Vagina (tissue), 2 donors: ENCODE measurements at regions not wholly inside any gene's neighbourhood (a gene's known extent, or its start where the extent isn't known, plus 50 kb on each side); places are given as distances from the start of the nearest gene placed in this dataset.

Source experiments
- DNase-seq, 2 donors: peaks; one replicate each; pipeline ENCODE4 v3.0.0-alpha.2; 2017; ENCODE audit errors: extremely low spot score in 2 of 2
- H3K27ac ChIP-seq: fragments of 200-600 bp; sonication (generic); one replicate; pipeline ENCODE4 v1.5.1; 2019
- H3K27me3 ChIP-seq: fragments of 200-600 bp; sonication (generic); one replicate; pipeline ENCODE4 v1.5.1; 2019
- H3K36me3 ChIP-seq, 2 donors: fragments of 200-600 bp; sonication (generic); one replicate each; pipeline ENCODE4 v1.5.1; 2017 to 2019
- H3K4me1 ChIP-seq: fragments of 200-600 bp; sonication (generic); one replicate; pipeline ENCODE4 v1.5.1; 2019
- H3K4me3 ChIP-seq, 2 donors: fragments of 200-600 bp; sonication (generic); 1 replicate in 1 of 2; 2 replicates in 1 of 2; pipeline ENCODE4 v1.5.1; 2016 to 2019
- H3K9me3 ChIP-seq: fragments of 200-600 bp; sonication (generic); one replicate; pipeline ENCODE4 v1.5.1; 2019
- CTCF ChIP-seq, 3 experiments: fragments of 450-650 bp in 2 of 3; fragments of 200-600 bp in 1 of 3; sonication (generic) in 1 of 3; IDR thresholded peaks; one replicate each; pipeline ENCODE4 v1.5.1; 2017 to 2019; ENCODE audit warnings: antibody characterized with exemption in 3 of 3, mild to moderate bottlenecking in 2 of 3, moderate library complexity in 2 of 3
- POLR2A ChIP-seq, 2 donors: fragments of 450-650 bp; IDR thresholded peaks; one replicate each; pipeline ENCODE4 v1.6.1; 2017; ENCODE audit warnings: antibody characterized with exemption in 2 of 2, mild to moderate bottlenecking in 2 of 2, moderate library complexity in 2 of 2
- POLR2AphosphoS5 ChIP-seq, 2 donors: sonication (generic); formaldehyde crosslinking; IDR thresholded peaks; one replicate each; pipeline ENCODE4 v1.9.0; 2017; ENCODE audit warnings: antibody characterized with exemption in 2 of 2, mild to moderate bottlenecking in 2 of 2, low read depth in 1 of 2; ENCODE audit not compliant: insufficient read depth in 1 of 2
- intact Hi-C: fragments of 100-400 bp; cut with DNase I; formaldehyde crosslinking; loops from one replicate; pipeline ENCODE4 v1.15.1; 2023

- Histone ChIP-seq H3K36me3 (no peaks in the 10 kb centered on the region), H3K4me1 (peaks cover 15% of the 10 kb centered on the region), H3K4me3 (peak overlapping the region; percentile 10 to 18), H3K27ac (peak overlapping the region; percentile 69), H3K9me3 (no peaks in the 10 kb centered on the region), H3K27me3 (no peaks in the 10 kb centered on the region)
- DNase-seq, result no peak
- intact Hi-C loops, result loop anchor here (2.0 kb wide), 1 partner anchor 124 kb away; the partner anchor contains the start of gene TBL1X
- TF ChIP-seq CTCF (IDR thresholded peaks at IDR 0.05) (no peak), POLR2A (IDR thresholded peaks at IDR 0.05) (no peak), POLR2AphosphoS5 (IDR thresholded peaks at IDR 0.05; ENCODE audit: insufficient read depth in 1 of 2, low read depth in 1 of 2) (peak; percentile 11 to 52)
Observed at GRCh38 chrX:9340598-9341290, 124.1 kb upstream of the TBL1X start.

GRCh38 chrX:9341291-9342201, 123.3 kb upstream of the TBL1X start:
- TF ChIP-seq POLR2AphosphoS5 (IDR thresholded peaks at IDR 0.05; ENCODE audit: insufficient read depth in 1 of 2, low read depth in 1 of 2), result peak in 1 of 2 donors; percentile 27
- no peak for TF ChIP-seq POLR2A (IDR thresholded peaks at IDR 0.05)
- no peak for TF ChIP-seq CTCF (IDR thresholded peaks at IDR 0.05)
- Histone ChIP-seq H3K36me3 (no peaks in the 10 kb centered on the region), H3K4me1 (peaks cover 15% of the 10 kb centered on the region), H3K27me3 (no peaks in the 10 kb centered on the region), H3K4me3 (peak overlapping the region in 1 of 2 donors; percentile 18), H3K27ac (peak overlapping the region; percentile 69), H3K9me3 (no peaks in the 10 kb centered on the region)
- no peak for DNase-seq
- intact Hi-C loops, result loop anchor here (2.0 kb wide), 1 partner anchor 123 kb away; the partner anchor contains the start of gene TBL1X

- no peak for DNase-seq
- peaks cover 15% of the 10 kb centered on the region for H3K4me1 ChIP-seq
- H3K27ac ChIP-seq, result no peak overlapping the region
- H3K36me3 ChIP-seq, result no peaks in the 10 kb centered on the region
- peak overlapping the region; percentile 18 to 37 for H3K4me3 ChIP-seq
- H3K9me3 ChIP-seq, result no peaks in the 10 kb centered on the region
- H3K27me3 ChIP-seq, result no peaks in the 10 kb centered on the region
- intact Hi-C loops, result no loop called here
- TF ChIP-seq POLR2AphosphoS5 (IDR thresholded peaks at IDR 0.05; ENCODE audit: insufficient read depth in 1 of 2, low read depth in 1 of 2) (peak in 1 of 2 donors; percentile 8), CTCF (IDR thresholded peaks at IDR 0.05) (no peak), POLR2A (IDR thresholded peaks at IDR 0.05) (no peak)
Observed at GRCh38 chrX:9342561-9343051, 122.3 kb upstream of the TBL1X start.

- H3K27me3 ChIP-seq, result no peaks in the 10 kb centered on the region
- no peak overlapping the region for H3K27ac ChIP-seq
- H3K4me1 ChIP-seq, result peaks cover 15% of the 10 kb centered on the region
- no peak overlapping the region for H3K4me3 ChIP-seq
- no peaks in the 10 kb centered on the region for H3K36me3 ChIP-seq
- DNase-seq, result no peak
- TF ChIP-seq POLR2A (IDR thresholded peaks at IDR 0.05), result no peak
- no peak for TF ChIP-seq CTCF (IDR thresholded peaks at IDR 0.05)
- TF ChIP-seq POLR2AphosphoS5 (IDR thresholded peaks at IDR 0.05; ENCODE audit: insufficient read depth in 1 of 2, low read depth in 1 of 2), result no peak
- H3K9me3 ChIP-seq, result no peaks in the 10 kb centered on the region
- intact Hi-C loops, result no loop called here
Observed at GRCh38 chrX:9343971-9344370, 120.9 kb upstream of the TBL1X start.
